ENCODE measurements at regions not wholly inside any gene's neighbourhood (a gene's known extent, or its start where the extent isn't known, plus 50 kb on each side); places are given as distances from the start of the nearest gene placed in this dataset.
A peak's percentile ranks its signal among the peaks of the same experiment; 100 is the strongest.

GRCh38 chr11:116525961-116526495, 246.8 kb downstream of the BUD13 start:
- intact Hi-C loops (cut with DNase I), result no loop called here
- no peak overlapping the region for H3K27ac ChIP-seq
- H3K36me3 ChIP-seq, result no peaks in the 10 kb centered on the region
- H3K4me3 ChIP-seq, result no peak overlapping the region
- H3K4me1 ChIP-seq, result no peaks in the 10 kb centered on the region
- peak; percentile 39 for DNase-seq
- peaks cover 0 to 5% (median 0%) of the 10 kb centered on the region in 4 donors for H3K9me3 ChIP-seq
- TF ChIP-seq CTCF (IDR thresholded peaks at IDR 0.05), result no peak
- no peak for TF ChIP-seq EP300 (IDR thresholded peaks at IDR 0.05)
- TF ChIP-seq POLR2AphosphoS5 (IDR thresholded peaks at IDR 0.05), result no peak
- TF ChIP-seq POLR2A (IDR thresholded peaks at IDR 0.05), result no peak
- WGBS, 2 donors, result 60 to 71% methylated on average over 4 of the region's 4 CpGs
- peaks cover 0 to 5% (median 0%) of the 10 kb centered on the region in 3 donors for H3K27me3 ChIP-seq

GRCh38 chr11:116519499-116519898, 253.3 kb downstream of the BUD13 start:
- WGBS, 2 donors, result 77 to 86% methylated on average over 5 of the region's 5 CpGs
- Histone ChIP-seq H3K4me1 (no peaks in the 10 kb centered on the region), H3K4me3 (no peak overlapping the region), H3K27ac (no peak overlapping the region), H3K9me3 (no peaks in the 10 kb centered on the region), H3K27me3 (no peaks in the 10 kb centered on the region), H3K36me3 (no peaks in the 10 kb centered on the region)
- intact Hi-C loops (cut with DNase I), result no loop called here
- TF ChIP-seq CTCF (IDR thresholded peaks at IDR 0.05) (no peak), POLR2AphosphoS5 (IDR thresholded peaks at IDR 0.05) (no peak), POLR2A (IDR thresholded peaks at IDR 0.05) (no peak), EP300 (IDR thresholded peaks at IDR 0.05) (no peak)
- no peak for DNase-seq

- intact Hi-C loops (cut with DNase I), result no loop called here
- Histone ChIP-seq H3K36me3 (no peaks in the 10 kb centered on the region), H3K4me3 (no peak overlapping the region), H3K9me3 (no peaks in the 10 kb centered on the region), H3K27ac (no peak overlapping the region), H3K4me1 (no peaks in the 10 kb centered on the region), H3K27me3 (no peaks in the 10 kb centered on the region)
- no peak for DNase-seq
- WGBS, 2 donors, result 80 to 87% methylated on average over 10 of the region's 10 CpGs
- TF ChIP-seq POLR2AphosphoS5 (IDR thresholded peaks at IDR 0.05), result no peak
- TF ChIP-seq POLR2A (IDR thresholded peaks at IDR 0.05), result no peak
- TF ChIP-seq EP300 (IDR thresholded peaks at IDR 0.05), result no peak
- no peak for TF ChIP-seq CTCF (IDR thresholded peaks at IDR 0.05)
Observed at GRCh38 chr11:116518141-116518540, 254.6 kb downstream of the BUD13 start.

- intact Hi-C loops (cut with DNase I), result no loop called here
- no peak for DNase-seq
- no peak overlapping the region for H3K4me3 ChIP-seq
- TF ChIP-seq POLR2AphosphoS5 (IDR thresholded peaks at IDR 0.05) (no peak), CTCF (IDR thresholded peaks at IDR 0.05) (no peak), EP300 (IDR thresholded peaks at IDR 0.05) (no peak), POLR2A (IDR thresholded peaks at IDR 0.05) (no peak)
- H3K27ac ChIP-seq, result no peak overlapping the region
- no peaks in the 10 kb centered on the region for H3K9me3 ChIP-seq
- H3K4me1 ChIP-seq, result no peaks in the 10 kb centered on the region
- no peaks in the 10 kb centered on the region for H3K36me3 ChIP-seq
- no peaks in the 10 kb centered on the region for H3K27me3 ChIP-seq
- WGBS, 2 donors, result 63 to 67% methylated on average over 6 of the region's 6 CpGs
Observed at GRCh38 chr11:116517584-116517983, 255.2 kb downstream of the BUD13 start.

- Histone ChIP-seq H3K4me1 (no peaks in the 10 kb centered on the region), H3K27me3 (no peaks in the 10 kb centered on the region), H3K4me3 (no peak overlapping the region), H3K36me3 (no peaks in the 10 kb centered on the region), H3K27ac (no peak overlapping the region), H3K9me3 (no peaks in the 10 kb centered on the region)
- 22 to 61% methylated on average over 4 of the region's 4 CpGs for WGBS, 2 donors
- no peak for DNase-seq
- intact Hi-C loops (cut with DNase I), result no loop called here
- TF ChIP-seq POLR2A (IDR thresholded peaks at IDR 0.05) (no peak), EP300 (IDR thresholded peaks at IDR 0.05) (no peak), POLR2AphosphoS5 (IDR thresholded peaks at IDR 0.05) (no peak), CTCF (IDR thresholded peaks at IDR 0.05) (no peak)
Observed at GRCh38 chr11:116517077-116517476, 255.7 kb downstream of the BUD13 start.
